Panc1 (cell line): ENCODE measurements at regions not wholly inside any gene's neighbourhood (a gene's known extent, or its start where the extent isn't known, plus 50 kb on each side); places are given as distances from the start of the nearest gene placed in this dataset.

ENCODE experiments used
- POLR2AphosphoS5 ChIP-seq: IDR thresholded peaks from 2 replicates; pipeline ENCODE4 v1.6.1; 2012; ENCODE audit warnings: mild to moderate bottlenecking, low read depth, low read length, moderate library complexity
- TF ChIP-seq, protein P1 (sequence below): fragments of 450-650 bp; IDR thresholded peaks from 2 replicates; pipeline ENCODE4 v1.5.1; 2017; ENCODE audit warnings: mild to moderate bottlenecking

- TF ChIP-seq, protein P1, sequence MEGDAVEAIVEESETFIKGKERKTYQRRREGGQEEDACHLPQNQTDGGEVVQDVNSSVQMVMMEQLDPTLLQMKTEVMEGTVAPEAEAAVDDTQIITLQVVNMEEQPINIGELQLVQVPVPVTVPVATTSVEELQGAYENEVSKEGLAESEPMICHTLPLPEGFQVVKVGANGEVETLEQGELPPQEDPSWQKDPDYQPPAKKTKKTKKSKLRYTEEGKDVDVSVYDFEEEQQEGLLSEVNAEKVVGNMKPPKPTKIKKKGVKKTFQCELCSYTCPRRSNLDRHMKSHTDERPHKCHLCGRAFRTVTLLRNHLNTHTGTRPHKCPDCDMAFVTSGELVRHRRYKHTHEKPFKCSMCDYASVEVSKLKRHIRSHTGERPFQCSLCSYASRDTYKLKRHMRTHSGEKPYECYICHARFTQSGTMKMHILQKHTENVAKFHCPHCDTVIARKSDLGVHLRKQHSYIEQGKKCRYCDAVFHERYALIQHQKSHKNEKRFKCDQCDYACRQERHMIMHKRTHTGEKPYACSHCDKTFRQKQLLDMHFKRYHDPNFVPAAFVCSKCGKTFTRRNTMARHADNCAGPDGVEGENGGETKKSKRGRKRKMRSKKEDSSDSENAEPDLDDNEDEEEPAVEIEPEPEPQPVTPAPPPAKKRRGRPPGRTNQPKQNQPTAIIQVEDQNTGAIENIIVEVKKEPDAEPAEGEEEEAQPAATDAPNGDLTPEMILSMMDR, result no peak
- no peak for TF ChIP-seq POLR2AphosphoS5
Observed at GRCh38 chr4:141541851-141542250, 94.5 kb upstream of the IL15 start.
